Panc1 (cell line): ENCODE measurements at regions not wholly inside any gene's neighbourhood (a gene's known extent, or its start where the extent isn't known, plus 50 kb on each side); places are given as distances from the start of the nearest gene placed in this dataset.

Experiments
- CTCF ChIP-seq: fragments of 450-650 bp; IDR thresholded peaks from 2 replicates; pipeline ENCODE4 v1.5.1; 2017; ENCODE audit warnings: mild to moderate bottlenecking
- TF ChIP-seq, protein P1 (sequence below), 2 experiments: IDR thresholded peaks; 2 replicates each; pipeline ENCODE4 v1.6.1; 2011 to 2012; ENCODE audit warnings: low read depth in 2 of 2, control low read depth in 1 of 2, low read length in 1 of 2, mild to moderate bottlenecking in 1 of 2, moderate library complexity in 1 of 2; ENCODE audit not compliant: insufficient read depth in 1 of 2

- TF ChIP-seq CTCF, result no peak
- TF ChIP-seq, protein P1, sequence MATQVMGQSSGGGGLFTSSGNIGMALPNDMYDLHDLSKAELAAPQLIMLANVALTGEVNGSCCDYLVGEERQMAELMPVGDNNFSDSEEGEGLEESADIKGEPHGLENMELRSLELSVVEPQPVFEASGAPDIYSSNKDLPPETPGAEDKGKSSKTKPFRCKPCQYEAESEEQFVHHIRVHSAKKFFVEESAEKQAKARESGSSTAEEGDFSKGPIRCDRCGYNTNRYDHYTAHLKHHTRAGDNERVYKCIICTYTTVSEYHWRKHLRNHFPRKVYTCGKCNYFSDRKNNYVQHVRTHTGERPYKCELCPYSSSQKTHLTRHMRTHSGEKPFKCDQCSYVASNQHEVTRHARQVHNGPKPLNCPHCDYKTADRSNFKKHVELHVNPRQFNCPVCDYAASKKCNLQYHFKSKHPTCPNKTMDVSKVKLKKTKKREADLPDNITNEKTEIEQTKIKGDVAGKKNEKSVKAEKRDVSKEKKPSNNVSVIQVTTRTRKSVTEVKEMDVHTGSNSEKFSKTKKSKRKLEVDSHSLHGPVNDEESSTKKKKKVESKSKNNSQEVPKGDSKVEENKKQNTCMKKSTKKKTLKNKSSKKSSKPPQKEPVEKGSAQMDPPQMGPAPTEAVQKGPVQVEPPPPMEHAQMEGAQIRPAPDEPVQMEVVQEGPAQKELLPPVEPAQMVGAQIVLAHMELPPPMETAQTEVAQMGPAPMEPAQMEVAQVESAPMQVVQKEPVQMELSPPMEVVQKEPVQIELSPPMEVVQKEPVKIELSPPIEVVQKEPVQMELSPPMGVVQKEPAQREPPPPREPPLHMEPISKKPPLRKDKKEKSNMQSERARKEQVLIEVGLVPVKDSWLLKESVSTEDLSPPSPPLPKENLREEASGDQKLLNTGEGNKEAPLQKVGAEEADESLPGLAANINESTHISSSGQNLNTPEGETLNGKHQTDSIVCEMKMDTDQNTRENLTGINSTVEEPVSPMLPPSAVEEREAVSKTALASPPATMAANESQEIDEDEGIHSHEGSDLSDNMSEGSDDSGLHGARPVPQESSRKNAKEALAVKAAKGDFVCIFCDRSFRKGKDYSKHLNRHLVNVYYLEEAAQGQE (IDR thresholded peaks at IDR 0.05; ENCODE audit: insufficient read depth in 1 of 2, low read depth in 2 of 2, low read length in 1 of 2), result no peak
Measured at GRCh38 chr1:22276396-22276748, 133.5 kb upstream of the WNT4 start.
